ENCODE measurements at regions not wholly inside any gene's neighbourhood (a gene's known extent, or its start where the extent isn't known, plus 50 kb on each side); places are given as distances from the start of the nearest gene placed in this dataset.

GRCh38 chr9:87054999-87055686 is 107.8 kb upstream of the GAS1 start:
- H3K4me3 Mint-ChIP-seq: no peak overlapping the region
- no peak for TF ChIP-seq CTCF (IDR thresholded peaks at IDR 0.05; ENCODE audit: unreplicated experiment in 3 of 3)
- H3K36me3 Mint-ChIP-seq (ENCODE audit: low read depth): peaks cover 3% of the 10 kb centered on the region
- peaks cover 4% of the 10 kb centered on the region for H3K27me3 Mint-ChIP-seq (ENCODE audit: low read depth)
- no peaks in the 10 kb centered on the region for H3K4me1 Mint-ChIP-seq
- peaks cover 9% of the 10 kb centered on the region for H3K9me3 Mint-ChIP-seq
- H3K27ac Mint-ChIP-seq: no peak overlapping the region

- no peak for TF ChIP-seq CTCF (IDR thresholded peaks at IDR 0.05; ENCODE audit: unreplicated experiment in 3 of 3)
- no peak overlapping the region for H3K4me3 Mint-ChIP-seq
Observed at GRCh38 chr9:87059772-87060171, 112.5 kb upstream of the GAS1 start.

GRCh38 chr9:87062746-87063145 is 115.4 kb upstream of the GAS1 start:
- no peaks in the 10 kb centered on the region for H3K9me3 Mint-ChIP-seq
- H3K27me3 Mint-ChIP-seq (ENCODE audit: low read depth): no peaks in the 10 kb centered on the region
- TF ChIP-seq CTCF (IDR thresholded peaks at IDR 0.05; ENCODE audit: unreplicated experiment in 3 of 3): no peak
- H3K27ac Mint-ChIP-seq: peak overlapping the region in 2 of 3 experiments; percentile 59 to 70
- H3K4me1 Mint-ChIP-seq: peaks cover 32% of the 10 kb centered on the region
- no peaks in the 10 kb centered on the region for H3K36me3 Mint-ChIP-seq (ENCODE audit: low read depth)
- no peak overlapping the region for H3K4me3 Mint-ChIP-seq

More at GRCh38 chr9:87059772-87060171, 112.5 kb upstream of the GAS1 start:
- H3K4me1 Mint-ChIP-seq: peaks cover 32% of the 10 kb centered on the region
- no peak overlapping the region for H3K27ac Mint-ChIP-seq
- H3K9me3 Mint-ChIP-seq: no peaks in the 10 kb centered on the region
- H3K36me3 Mint-ChIP-seq (ENCODE audit: low read depth): no peaks in the 10 kb centered on the region
- peaks cover 2% of the 10 kb centered on the region for H3K27me3 Mint-ChIP-seq (ENCODE audit: low read depth)

GRCh38 chr9:87063246-87063645 is 115.9 kb upstream of the GAS1 start:
- H3K27ac Mint-ChIP-seq: peak overlapping the region; percentile 67 to 70 (median 68)
- no peaks in the 10 kb centered on the region for H3K36me3 Mint-ChIP-seq (ENCODE audit: low read depth)
- H3K27me3 Mint-ChIP-seq (ENCODE audit: low read depth): no peaks in the 10 kb centered on the region
- peaks cover 32% of the 10 kb centered on the region for H3K4me1 Mint-ChIP-seq
- H3K4me3 Mint-ChIP-seq: no peak overlapping the region
- no peaks in the 10 kb centered on the region for H3K9me3 Mint-ChIP-seq
- no peak for TF ChIP-seq CTCF (IDR thresholded peaks at IDR 0.05; ENCODE audit: unreplicated experiment in 3 of 3)

GRCh38 chr9:87063871-87064270 is 116.6 kb upstream of the GAS1 start:
- TF ChIP-seq CTCF (IDR thresholded peaks at IDR 0.05; ENCODE audit: unreplicated experiment in 3 of 3): no peak
- H3K4me3 Mint-ChIP-seq: no peak overlapping the region
- no peaks in the 10 kb centered on the region for H3K36me3 Mint-ChIP-seq (ENCODE audit: low read depth)
- H3K27ac Mint-ChIP-seq: peak overlapping the region; percentile 67 to 70 (median 68)
- H3K4me1 Mint-ChIP-seq: peaks cover 32% of the 10 kb centered on the region
- no peaks in the 10 kb centered on the region for H3K27me3 Mint-ChIP-seq (ENCODE audit: low read depth)
- H3K9me3 Mint-ChIP-seq: no peaks in the 10 kb centered on the region

GRCh38 chr9:87064311-87064710 is 117.0 kb upstream of the GAS1 start:
- H3K27me3 Mint-ChIP-seq (ENCODE audit: low read depth): no peaks in the 10 kb centered on the region
- no peaks in the 10 kb centered on the region for H3K36me3 Mint-ChIP-seq (ENCODE audit: low read depth)
- no peak overlapping the region for H3K4me3 Mint-ChIP-seq
- peaks cover 34% of the 10 kb centered on the region for H3K4me1 Mint-ChIP-seq
- H3K9me3 Mint-ChIP-seq: no peaks in the 10 kb centered on the region
- TF ChIP-seq CTCF (IDR thresholded peaks at IDR 0.05; ENCODE audit: unreplicated experiment in 3 of 3): no peak
- H3K27ac Mint-ChIP-seq: peak overlapping the region; percentile 67 to 70 (median 68)
